Umbilical cord (tissue), 1 donor: ENCODE measurements at regions not wholly inside any gene's neighbourhood (a gene's known extent, or its start where the extent isn't known, plus 50 kb on each side); places are given as distances from the start of the nearest gene placed in this dataset.
A peak's percentile ranks its signal among the peaks of the same experiment; 100 is the strongest.

Experiments
- DNase-seq: peaks from one replicate; pipeline ENCODE4 v3.0.0-alpha.2; 2015; ENCODE audit warnings: low spot score

DNA sequence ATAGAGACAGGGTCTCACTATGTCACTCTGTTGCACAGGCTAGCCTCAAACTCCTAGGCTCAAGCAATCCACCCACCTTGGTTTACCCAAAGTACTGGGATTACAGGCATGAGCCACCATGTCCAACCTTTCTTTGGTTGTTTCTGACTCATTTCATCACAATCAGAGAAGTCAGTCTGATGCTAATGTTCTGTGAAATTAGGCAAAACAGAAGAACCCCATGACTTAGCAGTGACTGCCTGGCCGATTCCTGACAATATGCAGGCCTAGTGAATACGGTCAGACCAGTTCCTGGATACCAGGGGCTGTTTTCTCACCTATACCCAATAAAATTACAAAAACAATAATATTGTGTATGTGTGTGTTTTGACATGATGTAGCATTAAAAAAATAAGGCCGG, 58.8 kb upstream of the BTN3A2 start:
- DNase-seq, result no peak

GRCh38 chr6:26307850-26308249, 57.1 kb upstream of the BTN3A2 start:
- DNase-seq, result no peak

DNA sequence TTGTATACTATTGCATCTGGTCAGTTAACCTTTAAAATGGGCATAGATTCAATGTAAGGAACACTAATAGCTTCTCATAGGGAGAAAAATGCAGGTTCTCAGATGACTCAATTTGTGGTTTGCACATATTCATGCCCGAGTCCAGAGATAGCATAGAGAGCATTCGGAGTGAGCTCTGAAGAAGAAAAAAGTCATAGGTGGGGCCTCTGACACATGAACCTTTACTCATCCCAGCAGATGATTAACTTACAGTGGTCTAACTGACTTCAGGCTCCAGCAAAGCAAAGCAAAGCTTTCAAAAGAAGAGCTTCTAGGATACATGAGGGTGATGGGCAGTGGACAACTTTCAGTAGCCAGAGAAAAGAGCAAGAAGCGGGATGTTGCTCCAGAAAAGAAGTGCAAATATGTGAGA, 55.3 kb upstream of the BTN3A2 start:
- no peak for DNase-seq

- no peak for DNase-seq
Measured at GRCh38 chr6:26311012-26311384, 54.0 kb upstream of the BTN3A2 start.

GRCh38 chr6:26311385-26312095, 53.5 kb upstream of the BTN3A2 start:
- DNase-seq, result peak; percentile 86

DNA sequence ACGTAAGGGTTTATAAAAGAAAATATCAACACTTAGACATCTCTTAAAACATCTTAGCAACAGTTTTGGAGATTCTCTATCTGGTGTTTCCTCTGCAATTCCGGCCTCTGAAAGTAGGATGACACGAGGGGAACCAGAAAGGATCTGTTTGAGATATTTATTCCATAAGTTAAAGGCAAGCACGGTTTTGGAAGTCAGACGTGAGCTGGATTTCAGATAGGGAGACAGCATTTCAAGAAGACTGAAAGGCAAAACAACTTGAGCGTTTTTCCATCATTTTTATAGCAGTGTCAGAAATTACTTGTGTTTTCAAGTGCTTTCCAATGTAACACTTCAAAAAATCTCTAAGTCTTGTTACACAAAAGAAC, 52.9 kb upstream of the BTN3A2 start:
- DNase-seq, result peak; percentile 42

DNA sequence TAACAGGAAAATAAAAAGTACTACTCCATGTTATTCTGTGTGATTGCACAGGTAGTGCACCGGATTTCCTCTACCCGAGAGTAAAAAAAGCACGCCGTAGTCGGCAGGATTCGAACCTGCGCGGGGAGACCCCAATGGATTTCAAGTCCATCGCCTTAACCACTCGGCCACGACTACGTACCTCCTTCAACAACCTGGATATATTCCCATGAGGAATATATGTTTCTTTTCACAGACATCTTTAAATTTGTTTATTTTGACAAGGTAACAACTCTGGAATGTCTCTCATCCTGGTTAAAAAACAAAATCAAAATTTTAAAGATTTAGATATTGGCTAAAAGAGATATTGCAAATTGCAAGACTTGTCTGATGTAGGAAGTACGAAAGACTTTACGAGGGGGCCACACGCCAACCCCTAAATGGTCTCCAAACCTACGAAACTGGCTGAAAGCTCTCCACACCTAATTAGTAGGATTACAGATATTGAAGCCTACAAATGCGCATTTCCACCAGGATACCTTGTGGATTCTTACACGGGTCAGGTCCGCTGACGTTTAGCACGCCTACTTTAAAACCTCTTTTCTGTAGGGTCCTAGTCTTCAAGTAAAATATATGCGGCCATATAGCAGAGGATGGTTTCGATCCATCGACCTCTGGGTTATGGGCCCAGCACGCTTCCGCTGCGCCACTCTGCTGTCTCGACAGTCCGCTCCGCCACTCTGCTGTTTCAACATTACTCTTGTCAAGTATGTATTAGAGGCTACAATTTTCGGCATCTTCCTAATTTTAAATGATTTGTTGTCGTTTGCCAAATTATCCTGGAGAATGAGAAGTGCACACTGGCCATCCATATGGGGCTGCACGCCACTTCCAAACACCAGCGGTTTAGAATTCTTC, 52.2 kb upstream of the BTN3A2 start:
- DNase-seq, result peak; percentile 87
